WTC11 (cell line): ENCODE measurements at regions not wholly inside any gene's neighbourhood (a gene's known extent, or its start where the extent isn't known, plus 50 kb on each side); places are given as distances from the start of the nearest gene placed in this dataset.

ENCODE experiments used
- ATAC-seq: fragments of 200-7000 bp; cut with Tn5 transposase; 2 replicates; pipeline ENCODE4 v1.10.0; 2021; ENCODE audit warnings: mild to moderate bottlenecking, moderate library complexity
- CTCF ChIA-PET: fragments of 300-600 bp; sonication (Branson Sonifier 250); formaldehyde crosslinking; loops from one replicate; lab custom pipeline; 2021; ENCODE audit warnings: antibody characterized with exemption; lab: Charles Lee
- POLR2A ChIA-PET: fragments of 350-600 bp; sonication (Branson Sonifier 250); formaldehyde crosslinking; loops from one replicate; lab custom pipeline; 2021; ENCODE audit warnings: antibody characterized with exemption; lab: Charles Lee
- DNase-seq: peaks from one replicate; pipeline ENCODE4 v3.0.0; 2021; ENCODE audit warnings: low spot score
- H3K27ac Mint-ChIP-seq: 2 replicates; pipeline ENCODE4 v1.8.0; 2021; ENCODE audit warnings: mixed read lengths
- H3K27me3 Mint-ChIP-seq: 2 replicates; pipeline ENCODE4 v1.8.0; 2021; ENCODE audit warnings: low read depth, mild to moderate bottlenecking, moderate library complexity, mixed read lengths
- H3K36me3 Mint-ChIP-seq: 2 replicates; pipeline ENCODE4 v1.8.0; 2021; ENCODE audit warnings: mixed read lengths
- H3K4me1 Mint-ChIP-seq: 2 replicates; pipeline ENCODE4 v1.8.0; 2022; ENCODE audit warnings: mixed read lengths
- H3K4me3 Mint-ChIP-seq: 2 replicates; pipeline ENCODE4 v1.8.0; 2021; ENCODE audit warnings: mild to moderate bottlenecking, moderate library complexity, mixed read lengths
- H3K9me3 Mint-ChIP-seq: 2 replicates; pipeline ENCODE4 v1.8.0; 2021; ENCODE audit warnings: mixed read lengths
- ARID4B ChIP-seq: sonication (generic); formaldehyde crosslinking; IDR thresholded peaks from 2 replicates; pipeline ENCODE4 v1.8.0; 2023; ENCODE audit warnings: missing genetic modification reagents, mild to moderate bottlenecking, borderline replicate concordance
- ATF2 ChIP-seq: sonication (generic); formaldehyde crosslinking; IDR thresholded peaks from 2 replicates; pipeline ENCODE4 v1.8.1; 2022; ENCODE audit warnings: low read depth, missing genetic modification reagents, borderline replicate concordance
- CBFB ChIP-seq: sonication (generic); formaldehyde crosslinking; IDR thresholded peaks from 2 replicates; pipeline ENCODE4 v1.8.1; 2022; ENCODE audit warnings: mild to moderate bottlenecking, low read depth, missing genetic modification reagents
- CDX4 ChIP-seq: fragments of 250-450 bp; sonication (Bioruptor Pico); IDR thresholded peaks from 2 replicates; pipeline ENCODE4 v1.9.0; 2021; ENCODE audit warnings: moderate library complexity, mild to moderate bottlenecking, inconsistent platforms, borderline replicate concordance
- ESRRA ChIP-seq: sonication (generic); formaldehyde crosslinking; IDR thresholded peaks from 2 replicates; pipeline ENCODE4 v1.8.1; 2022; ENCODE audit warnings: mild to moderate bottlenecking, missing genetic modification reagents, borderline replicate concordance
- GABPB1 ChIP-seq: sonication (generic); formaldehyde crosslinking; IDR thresholded peaks from 2 replicates; pipeline ENCODE4 v1.8.1; 2023; ENCODE audit warnings: mild to moderate bottlenecking, missing genetic modification reagents
- MYBL2 ChIP-seq: sonication (generic); formaldehyde crosslinking; IDR thresholded peaks from 2 replicates; pipeline ENCODE4 v1.8.1; 2023; ENCODE audit warnings: mild to moderate bottlenecking, moderate library complexity, missing genetic modification reagents
- NR1H2 ChIP-seq: sonication (generic); formaldehyde crosslinking; IDR thresholded peaks from 2 replicates; pipeline ENCODE4 v1.9.0; 2021; ENCODE audit warnings: mild to moderate bottlenecking, moderate library complexity, missing genetic modification reagents
- NR2C2 ChIP-seq: sonication (generic); formaldehyde crosslinking; IDR thresholded peaks from 2 replicates; pipeline ENCODE4 v1.8.0; 2022; ENCODE audit warnings: mild to moderate bottlenecking, missing genetic modification reagents
- SMAD4 ChIP-seq: sonication (generic); formaldehyde crosslinking; IDR thresholded peaks from 2 replicates; pipeline ENCODE4 v1.8.0; 2022; ENCODE audit warnings: mild to moderate bottlenecking, missing genetic modification reagents
- TP53 ChIP-seq: sonication (generic); formaldehyde crosslinking; IDR thresholded peaks from 2 replicates; pipeline ENCODE4 v1.8.1; 2023; ENCODE audit warnings: mild to moderate bottlenecking, missing genetic modification reagents
- ZNF138 ChIP-seq: sonication (generic); formaldehyde crosslinking; conservative IDR thresholded peaks from 2 replicates; pipeline ENCODE4 v1.8.1; 2022; ENCODE audit warnings: mild to moderate bottlenecking, moderate library complexity, missing genetic modification reagents
- ZNF232 ChIP-seq: sonication (generic); formaldehyde crosslinking; IDR thresholded peaks from 2 replicates; pipeline ENCODE4 v1.8.0; 2022; ENCODE audit warnings: mild to moderate bottlenecking, missing genetic modification reagents
- ZNF263 ChIP-seq: sonication (generic); formaldehyde crosslinking; IDR thresholded peaks from 2 replicates; pipeline ENCODE4 v1.8.1; 2022; ENCODE audit warnings: low read depth, mild to moderate bottlenecking, moderate library complexity, missing genetic modification reagents
- ZNF423 ChIP-seq: fragments of 250-450 bp; sonication (Bioruptor Pico); IDR thresholded peaks from 2 replicates; pipeline ENCODE4 v2.1.2; 2022; ENCODE audit warnings: mild to moderate bottlenecking, moderate library complexity
- TF ChIP-seq, protein P1 (sequence below): sonication (generic); formaldehyde crosslinking; IDR thresholded peaks from 2 replicates; pipeline ENCODE4 v1.8.0; 2023; ENCODE audit warnings: missing genetic modification reagents
- TF ChIP-seq, protein P2 (sequence below): sonication (generic); formaldehyde crosslinking; IDR thresholded peaks from 2 replicates; pipeline ENCODE4 v1.8.0; 2023; ENCODE audit warnings: mild to moderate bottlenecking, missing genetic modification reagents
- TF ChIP-seq, protein P3 (sequence below): sonication (generic); formaldehyde crosslinking; conservative IDR thresholded peaks from 2 replicates; pipeline ENCODE4 v1.8.1; 2023; ENCODE audit warnings: mild to moderate bottlenecking, low read depth, missing genetic modification reagents, moderate library complexity
- TF ChIP-seq, protein P4 (sequence below): sonication (generic); formaldehyde crosslinking; IDR thresholded peaks from 2 replicates; pipeline ENCODE4 v1.8.1; 2022; ENCODE audit warnings: mild to moderate bottlenecking, moderate library complexity, missing genetic modification reagents
- TF ChIP-seq, protein P5 (sequence below): sonication (generic); formaldehyde crosslinking; IDR thresholded peaks from 2 replicates; pipeline ENCODE4 v1.8.0; 2022; ENCODE audit warnings: mild to moderate bottlenecking, missing genetic modification reagents

DNA sequence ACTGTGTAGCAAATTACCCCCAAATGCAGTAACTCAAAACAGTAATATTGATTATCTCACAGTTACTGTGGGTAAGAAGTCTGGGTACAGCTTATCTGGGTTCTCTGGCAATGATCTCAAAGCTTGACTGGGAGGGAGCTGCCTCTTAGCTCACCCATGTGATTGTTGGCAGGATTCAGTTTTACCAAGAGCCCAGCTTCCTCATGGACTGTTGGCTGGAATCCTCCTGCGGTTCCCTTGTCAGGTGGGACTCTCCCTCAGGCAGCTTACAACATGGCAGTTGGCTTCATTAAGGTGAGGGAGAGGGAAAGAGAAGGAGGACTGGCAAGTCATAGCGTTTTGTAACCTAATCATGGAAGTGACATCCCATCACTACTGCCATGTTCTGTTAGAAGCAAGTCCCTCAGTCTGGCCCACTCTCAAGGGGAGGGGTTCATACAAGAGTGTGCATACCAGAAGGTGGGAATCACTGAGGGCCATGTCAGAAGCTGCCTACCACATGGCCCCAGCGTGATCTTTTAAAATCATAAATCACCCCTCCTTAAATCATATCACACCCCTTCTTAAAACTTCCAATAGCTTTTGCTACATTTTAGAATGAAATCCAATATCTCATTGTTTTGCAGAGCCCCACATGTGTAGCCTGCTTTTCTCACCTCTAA, 108.1 kb downstream of the OLFM4 start:
- DNase-seq = no peak
- Mint-ChIP-seq H3K27ac (no peak overlapping the region), H3K27me3 (0 out of 2 replicates have a peak, but pooled peaks cover under 1% of the 10 kb centered on the region), H3K4me3 (no peak overlapping the region), H3K4me1 (peaks cover 6% of the 10 kb centered on the region)
- no peak for ATAC-seq
- TF ChIP-seq NR2C2 (CRISPR knock-in tag) (no peak), ATF2 (CRISPR knock-in tag) (no peak), CBFB (no peak), ZNF423 (CRISPR knock-in tag) (no peak), CDX4 (CRISPR knock-in tag) (no peak), ZNF232 (CRISPR knock-in tag) (no peak), ESRRA (CRISPR knock-in tag) (no peak), TP53 (no peak), ZNF263 (CRISPR knock-in tag) (no peak), ZNF138 (CRISPR knock-in tag) (no peak), ARID4B (CRISPR knock-in tag) (no peak), MYBL2 (no peak), GABPB1 (no peak), SMAD4 (CRISPR knock-in tag) (no peak), NR1H2 (CRISPR knock-in tag) (no peak)
- TF ChIP-seq, protein P1, sequence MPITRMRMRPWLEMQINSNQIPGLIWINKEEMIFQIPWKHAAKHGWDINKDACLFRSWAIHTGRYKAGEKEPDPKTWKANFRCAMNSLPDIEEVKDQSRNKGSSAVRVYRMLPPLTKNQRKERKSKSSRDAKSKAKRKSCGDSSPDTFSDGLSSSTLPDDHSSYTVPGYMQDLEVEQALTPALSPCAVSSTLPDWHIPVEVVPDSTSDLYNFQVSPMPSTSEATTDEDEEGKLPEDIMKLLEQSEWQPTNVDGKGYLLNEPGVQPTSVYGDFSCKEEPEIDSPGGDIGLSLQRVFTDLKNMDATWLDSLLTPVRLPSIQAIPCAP (CRISPR knock-in tag) = no peak
- TF ChIP-seq, protein P2, sequence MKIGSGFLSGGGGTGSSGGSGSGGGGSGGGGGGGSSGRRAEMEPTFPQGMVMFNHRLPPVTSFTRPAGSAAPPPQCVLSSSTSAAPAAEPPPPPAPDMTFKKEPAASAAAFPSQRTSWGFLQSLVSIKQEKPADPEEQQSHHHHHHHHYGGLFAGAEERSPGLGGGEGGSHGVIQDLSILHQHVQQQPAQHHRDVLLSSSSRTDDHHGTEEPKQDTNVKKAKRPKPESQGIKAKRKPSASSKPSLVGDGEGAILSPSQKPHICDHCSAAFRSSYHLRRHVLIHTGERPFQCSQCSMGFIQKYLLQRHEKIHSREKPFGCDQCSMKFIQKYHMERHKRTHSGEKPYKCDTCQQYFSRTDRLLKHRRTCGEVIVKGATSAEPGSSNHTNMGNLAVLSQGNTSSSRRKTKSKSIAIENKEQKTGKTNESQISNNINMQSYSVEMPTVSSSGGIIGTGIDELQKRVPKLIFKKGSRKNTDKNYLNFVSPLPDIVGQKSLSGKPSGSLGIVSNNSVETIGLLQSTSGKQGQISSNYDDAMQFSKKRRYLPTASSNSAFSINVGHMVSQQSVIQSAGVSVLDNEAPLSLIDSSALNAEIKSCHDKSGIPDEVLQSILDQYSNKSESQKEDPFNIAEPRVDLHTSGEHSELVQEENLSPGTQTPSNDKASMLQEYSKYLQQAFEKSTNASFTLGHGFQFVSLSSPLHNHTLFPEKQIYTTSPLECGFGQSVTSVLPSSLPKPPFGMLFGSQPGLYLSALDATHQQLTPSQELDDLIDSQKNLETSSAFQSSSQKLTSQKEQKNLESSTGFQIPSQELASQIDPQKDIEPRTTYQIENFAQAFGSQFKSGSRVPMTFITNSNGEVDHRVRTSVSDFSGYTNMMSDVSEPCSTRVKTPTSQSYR (CRISPR knock-in tag) = no peak
- TF ChIP-seq, protein P3, sequence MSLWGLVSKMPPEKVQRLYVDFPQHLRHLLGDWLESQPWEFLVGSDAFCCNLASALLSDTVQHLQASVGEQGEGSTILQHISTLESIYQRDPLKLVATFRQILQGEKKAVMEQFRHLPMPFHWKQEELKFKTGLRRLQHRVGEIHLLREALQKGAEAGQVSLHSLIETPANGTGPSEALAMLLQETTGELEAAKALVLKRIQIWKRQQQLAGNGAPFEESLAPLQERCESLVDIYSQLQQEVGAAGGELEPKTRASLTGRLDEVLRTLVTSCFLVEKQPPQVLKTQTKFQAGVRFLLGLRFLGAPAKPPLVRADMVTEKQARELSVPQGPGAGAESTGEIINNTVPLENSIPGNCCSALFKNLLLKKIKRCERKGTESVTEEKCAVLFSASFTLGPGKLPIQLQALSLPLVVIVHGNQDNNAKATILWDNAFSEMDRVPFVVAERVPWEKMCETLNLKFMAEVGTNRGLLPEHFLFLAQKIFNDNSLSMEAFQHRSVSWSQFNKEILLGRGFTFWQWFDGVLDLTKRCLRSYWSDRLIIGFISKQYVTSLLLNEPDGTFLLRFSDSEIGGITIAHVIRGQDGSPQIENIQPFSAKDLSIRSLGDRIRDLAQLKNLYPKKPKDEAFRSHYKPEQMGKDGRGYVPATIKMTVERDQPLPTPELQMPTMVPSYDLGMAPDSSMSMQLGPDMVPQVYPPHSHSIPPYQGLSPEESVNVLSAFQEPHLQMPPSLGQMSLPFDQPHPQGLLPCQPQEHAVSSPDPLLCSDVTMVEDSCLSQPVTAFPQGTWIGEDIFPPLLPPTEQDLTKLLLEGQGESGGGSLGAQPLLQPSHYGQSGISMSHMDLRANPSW = no peak
- TF ChIP-seq, protein P4, sequence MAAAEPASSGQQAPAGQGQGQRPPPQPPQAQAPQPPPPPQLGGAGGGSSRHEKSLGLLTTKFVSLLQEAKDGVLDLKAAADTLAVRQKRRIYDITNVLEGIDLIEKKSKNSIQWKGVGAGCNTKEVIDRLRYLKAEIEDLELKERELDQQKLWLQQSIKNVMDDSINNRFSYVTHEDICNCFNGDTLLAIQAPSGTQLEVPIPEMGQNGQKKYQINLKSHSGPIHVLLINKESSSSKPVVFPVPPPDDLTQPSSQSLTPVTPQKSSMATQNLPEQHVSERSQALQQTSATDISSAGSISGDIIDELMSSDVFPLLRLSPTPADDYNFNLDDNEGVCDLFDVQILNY (CRISPR knock-in tag) = no peak
- TF ChIP-seq, protein P5, sequence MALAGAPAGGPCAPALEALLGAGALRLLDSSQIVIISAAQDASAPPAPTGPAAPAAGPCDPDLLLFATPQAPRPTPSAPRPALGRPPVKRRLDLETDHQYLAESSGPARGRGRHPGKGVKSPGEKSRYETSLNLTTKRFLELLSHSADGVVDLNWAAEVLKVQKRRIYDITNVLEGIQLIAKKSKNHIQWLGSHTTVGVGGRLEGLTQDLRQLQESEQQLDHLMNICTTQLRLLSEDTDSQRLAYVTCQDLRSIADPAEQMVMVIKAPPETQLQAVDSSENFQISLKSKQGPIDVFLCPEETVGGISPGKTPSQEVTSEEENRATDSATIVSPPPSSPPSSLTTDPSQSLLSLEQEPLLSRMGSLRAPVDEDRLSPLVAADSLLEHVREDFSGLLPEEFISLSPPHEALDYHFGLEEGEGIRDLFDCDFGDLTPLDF (CRISPR knock-in tag) = no peak
- TF ChIP-seq, all 79 proteins: peak for 0
- ChIA-PET POLR2A (no interaction called here), CTCF (interaction anchor here (1.2 to 4.5 kb wide), 2 partner anchors 15 to 169 kb away, joined by 4 to 25 read pairs; no protein-coding TSS in a partner anchor)
- Mint-ChIP-seq H3K9me3 (no peaks in the 10 kb centered on the region; the same call in 1 of the 2 replicates), H3K36me3 (no peaks in the 10 kb centered on the region)
